ENCODE measurements at regions not wholly inside any gene's neighbourhood (a gene's known extent, or its start where the extent isn't known, plus 50 kb on each side); places are given as distances from the start of the nearest gene placed in this dataset.
"Not testable (repeated sequence)": the region's sequence is repeated elsewhere in the genome, so short reads cannot be mapped to it uniquely, and the experiment has no call there.

DNA sequence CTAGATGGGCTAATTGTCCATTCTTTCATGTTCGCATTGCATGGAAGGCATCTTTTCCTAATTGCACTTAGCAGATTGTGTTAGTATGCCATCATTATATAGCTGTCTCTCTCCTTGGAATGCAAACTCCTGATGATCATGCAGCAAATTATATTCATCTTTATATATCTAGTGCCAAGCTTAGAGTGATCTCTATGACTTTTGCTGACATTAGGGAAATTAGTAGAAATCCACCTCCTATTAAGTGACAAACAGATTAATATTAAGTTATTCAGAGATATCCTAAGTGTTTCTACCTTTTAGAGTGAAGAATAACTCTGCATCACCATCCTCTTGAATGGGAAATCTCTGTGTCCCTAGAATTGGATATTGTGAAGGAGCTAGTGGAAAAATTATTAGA is 185.6 kb downstream of the FOXG1 start:
- POLR2A ChIA-PET, result no interaction called here
- no peak for ATAC-seq

DNA sequence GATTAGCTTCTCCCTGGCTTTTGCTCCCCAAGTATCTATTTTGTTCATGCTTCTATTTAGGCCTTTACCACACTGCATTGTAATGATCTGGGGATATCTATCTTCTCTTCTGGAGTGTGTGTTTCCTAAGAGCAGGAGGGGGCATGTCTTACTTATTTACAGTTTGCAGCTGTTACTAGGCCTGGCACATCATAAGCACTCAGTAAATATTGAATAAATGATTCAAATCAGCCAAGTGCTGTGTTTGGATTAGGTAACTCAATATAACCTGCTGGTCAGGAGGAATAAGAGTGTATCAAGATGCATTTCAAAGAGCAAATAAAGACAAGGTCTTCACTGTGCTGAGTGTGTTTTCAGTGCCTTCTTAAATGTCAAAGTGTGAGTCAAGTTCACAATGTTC is 186.1 kb downstream of the FOXG1 start:
- Mint-ChIP-seq H3K27me3 (ENCODE audit: low read depth) (no peaks in the 10 kb centered on the region), H3K36me3 (ENCODE audit: low read depth) (no peaks in the 10 kb centered on the region), H3K4me1 (ENCODE audit: low read depth) (no peaks in the 10 kb centered on the region), H3K4me3 (no peak overlapping the region), H3K9me3 (ENCODE audit: insufficient read depth) (peaks cover under 1% of the 10 kb centered on the region), H3K27ac (no peak overlapping the region)
- CTCF ChIA-PET, result no interaction called here
- ATAC-seq (no peak), DNase-seq (no peak)
- POLR2A ChIA-PET, result no interaction called here

More for the DNA sequence above, 185.6 kb downstream of the FOXG1 start:
- peaks cover 4% of the 10 kb centered on the region for H3K9me3 Mint-ChIP-seq (ENCODE audit: insufficient read depth)
- no peaks in the 10 kb centered on the region for H3K27me3 Mint-ChIP-seq (ENCODE audit: low read depth)
- no peak for DNase-seq
- CTCF ChIA-PET, result no interaction called here
- no peaks in the 10 kb centered on the region for H3K36me3 Mint-ChIP-seq (ENCODE audit: low read depth)
- no peak overlapping the region for H3K4me3 Mint-ChIP-seq
- H3K4me1 Mint-ChIP-seq (ENCODE audit: low read depth), result no peaks in the 10 kb centered on the region
- H3K27ac Mint-ChIP-seq, result no peak overlapping the region

DNA sequence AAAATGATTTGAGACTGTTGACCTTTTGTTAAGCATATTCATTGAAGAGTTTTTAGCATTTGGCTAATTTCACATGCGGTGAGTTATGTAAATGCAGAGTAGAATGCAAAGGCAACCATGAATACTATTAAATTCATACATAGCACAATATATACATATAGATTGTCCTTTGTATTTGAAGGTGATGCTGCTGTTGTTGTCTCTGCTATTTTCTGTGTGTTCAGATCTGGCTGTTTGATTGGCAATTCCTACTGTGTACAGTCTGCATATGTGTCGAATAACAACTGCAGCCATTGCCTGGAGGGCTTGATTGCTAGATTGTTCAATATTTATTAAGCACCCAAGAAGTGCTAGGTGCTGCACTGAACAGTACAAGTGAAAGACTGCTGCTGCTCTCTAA is 187.4 kb downstream of the FOXG1 start:
- no peaks in the 10 kb centered on the region for H3K4me1 Mint-ChIP-seq (ENCODE audit: low read depth)
- ATAC-seq (no peak), DNase-seq (no peak)
- no peaks in the 10 kb centered on the region for H3K36me3 Mint-ChIP-seq (ENCODE audit: low read depth)
- no peak overlapping the region for H3K4me3 Mint-ChIP-seq
- ChIA-PET POLR2A (no interaction called here), CTCF (no interaction called here)
- H3K27ac Mint-ChIP-seq, result no peak overlapping the region
- H3K9me3 Mint-ChIP-seq (ENCODE audit: insufficient read depth), result peaks cover 5% of the 10 kb centered on the region
- no peaks in the 10 kb centered on the region for H3K27me3 Mint-ChIP-seq (ENCODE audit: low read depth)

DNA sequence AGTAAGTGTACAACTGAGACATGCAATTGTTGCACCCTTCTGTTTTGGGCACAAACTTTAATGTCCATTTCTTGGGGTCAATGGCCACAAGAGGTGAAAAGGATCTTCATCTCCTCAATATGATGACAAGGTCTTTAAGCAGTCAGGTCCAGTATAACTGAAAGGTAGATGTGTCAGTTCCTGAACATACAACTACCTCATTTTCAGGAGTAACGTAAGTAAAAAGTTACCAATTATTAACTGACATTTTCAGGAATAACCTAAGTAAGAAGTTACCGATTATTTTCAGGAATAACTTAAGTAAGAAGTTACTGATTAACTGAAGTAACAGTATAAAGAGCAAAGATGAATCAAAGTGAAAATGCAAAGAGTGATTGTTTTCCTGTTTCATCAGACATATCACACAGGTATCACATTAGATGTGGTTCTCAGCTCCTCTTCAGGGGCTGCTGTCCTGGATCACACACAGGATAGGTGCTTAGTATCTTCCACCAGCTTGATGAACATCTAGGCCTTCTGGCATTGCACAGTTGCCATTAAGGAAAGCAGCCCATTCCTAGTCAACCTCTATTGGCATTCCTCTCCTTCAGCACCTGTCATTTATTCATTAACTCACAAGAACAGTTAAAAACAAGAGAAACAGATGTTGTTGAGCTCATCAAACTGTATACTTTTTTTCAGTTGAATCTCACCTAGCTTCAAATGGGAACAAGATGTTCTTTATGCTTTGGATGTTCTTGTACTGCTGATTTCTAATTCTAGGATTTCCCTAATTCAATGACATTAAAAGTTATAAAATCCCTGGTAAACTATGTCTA is 200.0 kb downstream of the FOXG1 start:
- peaks cover 3% of the 10 kb centered on the region for H3K9me3 Mint-ChIP-seq (ENCODE audit: insufficient read depth)
- ChIA-PET POLR2A (no interaction called here), CTCF (no interaction called here)
- no peak overlapping the region for H3K27ac Mint-ChIP-seq
- H3K4me3 Mint-ChIP-seq, result no peak overlapping the region
- H3K27me3 Mint-ChIP-seq (ENCODE audit: low read depth), result no peaks in the 10 kb centered on the region
- H3K36me3 Mint-ChIP-seq (ENCODE audit: low read depth), result no peaks in the 10 kb centered on the region
- no peak for ATAC-seq
- H3K4me1 Mint-ChIP-seq (ENCODE audit: low read depth), result no peaks in the 10 kb centered on the region
- DNase-seq, result no peak

DNA sequence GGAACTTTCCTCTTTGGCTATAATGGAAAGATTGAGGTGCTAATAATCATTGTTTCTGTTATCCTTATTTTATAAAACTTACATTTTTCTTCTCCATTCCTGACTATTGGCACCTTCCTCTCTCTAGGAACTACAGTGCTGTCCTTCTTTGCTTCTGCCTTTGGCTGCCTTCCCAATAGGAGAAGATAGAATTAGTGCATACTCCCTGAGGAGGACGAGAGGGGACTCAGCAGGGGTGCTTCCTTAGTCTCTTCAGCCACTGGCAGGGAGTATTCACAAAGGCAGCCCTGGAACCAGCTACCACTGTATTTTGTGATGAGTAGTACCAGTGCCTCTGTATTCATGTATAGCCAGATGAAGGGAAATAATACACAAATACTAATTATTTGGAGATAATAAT is 208.5 kb downstream of the FOXG1 start:
- H3K4me3 Mint-ChIP-seq, result no peak overlapping the region
- H3K36me3 Mint-ChIP-seq (ENCODE audit: low read depth), result no peaks in the 10 kb centered on the region
- ChIA-PET POLR2A (no interaction called here), CTCF (no interaction called here)
- ATAC-seq (no peak), DNase-seq (no peak)
- H3K4me1 Mint-ChIP-seq (ENCODE audit: low read depth), result no peaks in the 10 kb centered on the region
- H3K27ac Mint-ChIP-seq, result no peak overlapping the region
- H3K27me3 Mint-ChIP-seq (ENCODE audit: low read depth), result no peaks in the 10 kb centered on the region
- H3K9me3 Mint-ChIP-seq (ENCODE audit: insufficient read depth), result peaks cover 8% of the 10 kb centered on the region

DNA sequence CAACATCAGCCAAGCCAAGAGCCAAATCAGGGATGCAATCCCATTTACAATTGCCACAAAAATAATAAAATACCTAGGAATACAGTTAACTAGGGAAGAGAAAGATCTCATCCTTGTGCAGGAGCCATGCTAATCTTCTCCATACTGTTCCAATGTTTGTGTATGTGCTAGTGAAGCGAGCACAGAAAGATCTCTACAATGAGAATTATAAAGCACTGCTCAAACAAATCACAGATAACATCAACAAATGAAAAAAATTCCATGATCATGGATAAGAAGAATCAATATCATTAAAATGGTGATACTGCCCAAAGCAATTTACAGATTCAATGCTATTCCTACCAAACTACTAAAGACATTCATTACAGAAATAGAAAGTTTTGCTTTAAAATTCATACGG is 215.6 kb downstream of the FOXG1 start:
- Mint-ChIP-seq H3K27me3 (ENCODE audit: low read depth) (no peaks in the 10 kb centered on the region), H3K4me1 (ENCODE audit: low read depth) (no peaks in the 10 kb centered on the region)
- CTCF ChIA-PET, result no interaction called here

DNA sequence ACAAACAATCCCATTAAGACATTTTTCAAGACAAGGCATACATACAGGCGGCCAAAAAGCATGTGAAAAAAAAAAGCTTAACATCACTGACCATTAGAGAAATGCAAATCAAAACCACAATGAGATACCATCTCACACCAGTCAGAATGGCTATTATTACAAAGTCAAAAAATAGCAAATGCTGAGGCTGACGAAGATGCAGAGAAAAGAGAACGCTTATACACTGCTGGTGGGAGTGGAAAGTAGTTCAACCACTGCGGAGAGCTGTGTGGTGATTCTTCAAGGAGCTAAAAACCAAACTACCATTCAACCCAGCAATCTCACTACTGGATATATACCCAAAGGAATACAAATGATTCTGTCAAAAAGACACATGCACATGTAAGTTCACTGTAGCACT is 216.7 kb downstream of the FOXG1 start:
- no peaks in the 10 kb centered on the region for H3K4me1 Mint-ChIP-seq (ENCODE audit: low read depth)
- H3K27ac Mint-ChIP-seq, result no peak overlapping the region
- ChIA-PET CTCF (no interaction called here), POLR2A (no interaction called here)
- H3K36me3 Mint-ChIP-seq (ENCODE audit: low read depth), result no peaks in the 10 kb centered on the region
- no peaks in the 10 kb centered on the region for H3K27me3 Mint-ChIP-seq (ENCODE audit: low read depth)
- no peak overlapping the region for H3K4me3 Mint-ChIP-seq
- DNase-seq (no peak), ATAC-seq (no peak)
- peaks cover 5% of the 10 kb centered on the region for H3K9me3 Mint-ChIP-seq (ENCODE audit: insufficient read depth)

More for the DNA sequence above, 215.6 kb downstream of the FOXG1 start:
- H3K4me3 Mint-ChIP-seq, result no peak overlapping the region
- H3K27ac Mint-ChIP-seq, result no peak overlapping the region
- peaks cover 5% of the 10 kb centered on the region for H3K9me3 Mint-ChIP-seq (ENCODE audit: insufficient read depth)
- no peak for DNase-seq
- no peaks in the 10 kb centered on the region for H3K36me3 Mint-ChIP-seq (ENCODE audit: low read depth)
- POLR2A ChIA-PET, result no interaction called here
- ATAC-seq, result no peak

DNA sequence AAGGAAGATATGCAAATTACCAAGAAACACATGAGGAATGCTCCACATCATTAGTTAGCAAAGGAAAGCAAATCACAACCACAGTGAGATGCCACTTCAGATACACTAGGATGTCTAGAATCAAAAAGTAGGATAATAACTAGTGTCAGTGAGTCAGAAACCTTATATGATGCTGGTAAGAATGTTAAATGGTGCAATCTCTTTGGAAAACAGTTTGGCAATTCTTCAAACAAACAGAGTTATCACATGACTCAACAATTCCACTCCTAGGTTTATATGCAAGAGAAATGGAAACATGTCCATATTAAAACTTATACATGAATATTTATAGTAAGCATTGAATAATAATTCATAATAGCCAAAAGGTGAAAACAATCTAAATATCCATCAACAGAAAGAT is 220.9 kb downstream of the FOXG1 start:
- CTCF ChIA-PET, result no interaction called here
- ATAC-seq, result no peak
- H3K4me1 Mint-ChIP-seq (ENCODE audit: low read depth), result no peaks in the 10 kb centered on the region
- POLR2A ChIA-PET, result no interaction called here
- H3K4me3 Mint-ChIP-seq, result no peak overlapping the region
- no peaks in the 10 kb centered on the region for H3K27me3 Mint-ChIP-seq (ENCODE audit: low read depth)
- peaks cover 7% of the 10 kb centered on the region for H3K9me3 Mint-ChIP-seq (ENCODE audit: insufficient read depth)
- H3K27ac Mint-ChIP-seq, result no peak overlapping the region
- no peak for DNase-seq
- no peaks in the 10 kb centered on the region for H3K36me3 Mint-ChIP-seq (ENCODE audit: low read depth)

DNA sequence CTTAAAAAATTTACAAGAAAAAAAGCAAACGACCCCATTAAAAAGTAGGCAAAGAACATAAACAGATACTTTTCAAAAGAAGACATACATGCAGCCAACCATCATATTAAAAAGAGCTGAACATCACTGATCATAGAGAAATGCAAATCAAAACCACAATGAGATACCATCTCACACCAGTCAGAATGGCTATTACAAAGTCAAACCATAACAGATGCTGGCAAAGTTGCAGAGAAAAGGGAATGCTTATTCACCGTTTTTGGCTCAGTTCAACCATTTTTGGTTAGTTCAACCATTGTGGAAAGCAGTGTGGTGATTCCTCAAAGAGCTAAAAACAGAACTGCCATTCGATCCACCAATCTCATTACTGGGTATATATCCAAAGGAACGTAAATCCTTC is 230.6 kb downstream of the FOXG1 start:
- H3K9me3 Mint-ChIP-seq (ENCODE audit: insufficient read depth); POLR2A ChIA-PET; H3K4me1 Mint-ChIP-seq (ENCODE audit: low read depth); H3K27me3 Mint-ChIP-seq (ENCODE audit: low read depth); DNase-seq; ATAC-seq; H3K27ac Mint-ChIP-seq; H3K36me3 Mint-ChIP-seq (ENCODE audit: low read depth); H3K4me3 Mint-ChIP-seq; CTCF ChIA-PET: not testable (repeated sequence)

DNA sequence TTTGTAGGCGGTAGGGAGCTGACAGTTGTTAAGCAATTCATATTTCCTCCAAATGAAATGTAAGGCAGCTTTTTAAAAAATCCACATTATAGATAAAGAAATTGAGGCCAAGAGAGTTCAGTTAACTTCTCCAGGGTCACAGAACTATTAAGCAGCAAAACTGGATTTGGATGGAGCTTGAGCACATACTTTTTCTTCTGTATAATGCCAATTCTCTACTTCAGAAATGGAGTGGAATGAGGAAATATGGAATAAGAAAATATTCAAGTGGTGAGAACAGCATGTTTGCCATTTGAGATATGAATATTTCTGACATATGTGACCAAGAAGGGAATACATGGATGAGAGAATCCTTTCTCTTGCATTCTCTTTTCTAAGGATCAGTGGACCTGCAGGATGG is 233.1 kb downstream of the FOXG1 start:
- H3K36me3 Mint-ChIP-seq (ENCODE audit: low read depth), result no peaks in the 10 kb centered on the region

DNA sequence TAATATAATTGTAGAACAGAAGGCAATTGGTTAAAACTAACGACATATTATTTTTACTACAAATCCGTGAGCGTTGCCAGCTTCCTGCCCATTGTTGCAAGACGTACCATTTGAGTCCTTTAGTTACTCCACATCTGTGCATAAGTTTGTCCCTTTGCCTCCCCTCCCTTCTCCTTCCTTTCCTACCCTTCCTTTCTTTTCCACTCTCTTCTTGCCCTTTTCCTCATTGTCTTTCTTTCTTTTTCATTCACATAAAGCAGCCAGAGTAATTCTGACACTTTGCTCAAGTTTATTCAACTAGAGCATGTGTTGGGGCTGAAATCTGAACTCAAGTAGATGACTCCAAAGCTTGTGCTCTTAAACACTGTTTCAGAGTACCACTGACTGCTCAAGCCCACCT is 239.1 kb downstream of the FOXG1 start:
- DNase-seq, result no peak
- H3K27me3 Mint-ChIP-seq (ENCODE audit: low read depth), result no peaks in the 10 kb centered on the region
- peaks cover 12% of the 10 kb centered on the region for H3K9me3 Mint-ChIP-seq (ENCODE audit: insufficient read depth)
- H3K4me3 Mint-ChIP-seq, result no peak overlapping the region
- H3K36me3 Mint-ChIP-seq (ENCODE audit: low read depth), result no peaks in the 10 kb centered on the region
- H3K27ac Mint-ChIP-seq, result no peak overlapping the region
- H3K4me1 Mint-ChIP-seq (ENCODE audit: low read depth), result no peaks in the 10 kb centered on the region
- no peak for ATAC-seq
- CTCF ChIA-PET, result no interaction called here
- POLR2A ChIA-PET, result no interaction called here

More for the DNA sequence above, 233.1 kb downstream of the FOXG1 start:
- Mint-ChIP-seq H3K4me3 (no peak overlapping the region), H3K27ac (no peak overlapping the region), H3K4me1 (ENCODE audit: low read depth) (no peaks in the 10 kb centered on the region), H3K27me3 (ENCODE audit: low read depth) (no peaks in the 10 kb centered on the region), H3K9me3 (ENCODE audit: insufficient read depth) (peaks cover 9% of the 10 kb centered on the region)
- DNase-seq, result no peak
- no peak for ATAC-seq
- POLR2A ChIA-PET, result no interaction called here
- CTCF ChIA-PET, result no interaction called here

DNA sequence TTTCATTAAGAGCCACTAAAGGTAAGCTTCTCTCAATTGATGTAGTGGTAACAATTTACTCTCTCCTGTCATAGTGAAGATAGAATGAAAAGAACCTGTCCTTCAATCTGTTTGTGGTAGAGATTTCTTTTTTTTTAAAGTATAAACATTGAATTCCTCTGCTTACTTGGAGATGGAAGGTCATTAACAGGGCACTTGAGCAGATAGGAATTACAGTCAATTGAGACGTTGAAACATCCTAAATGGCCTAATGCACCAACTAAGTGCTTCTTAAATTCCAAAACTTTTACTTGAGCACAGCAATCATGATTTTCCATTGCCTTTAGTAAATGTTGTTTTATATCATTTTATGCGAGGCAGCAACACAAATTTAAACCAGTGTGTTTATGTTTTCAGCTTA is 241.4 kb downstream of the FOXG1 start:
- no peak for ATAC-seq
- DNase-seq, result no peak
- H3K27me3 Mint-ChIP-seq (ENCODE audit: low read depth), result no peaks in the 10 kb centered on the region
- no peaks in the 10 kb centered on the region for H3K4me1 Mint-ChIP-seq (ENCODE audit: low read depth)
- no peaks in the 10 kb centered on the region for H3K36me3 Mint-ChIP-seq (ENCODE audit: low read depth)
- POLR2A ChIA-PET, result no interaction called here
- no peak overlapping the region for H3K27ac Mint-ChIP-seq
- H3K4me3 Mint-ChIP-seq, result no peak overlapping the region
- H3K9me3 Mint-ChIP-seq (ENCODE audit: insufficient read depth), result peaks cover 9% of the 10 kb centered on the region
- CTCF ChIA-PET, result no interaction called here

Measured in activated CD8-positive, alpha-beta T cell treated with anti-CD3 and anti-CD28 coated beads, Interleukin-2, amount 10 ng/mL, durations not matched to agents 7 days and 5 days (primary cell).